BJ (cell line): ENCODE measurements at regions not wholly inside any gene's neighbourhood (a gene's known extent, or its start where the extent isn't known, plus 50 kb on each side); places are given as distances from the start of the nearest gene placed in this dataset.

ENCODE experiments used
- CTCF ChIA-PET: fragments of 350-600 bp; formaldehyde crosslinking; extraction: SDS; loops from one replicate; lab custom pipeline; 2021; ENCODE audit warnings: antibody characterized with exemption, inconsistent platforms; lab: Yijun Ruan, JAX
- POLR2A ChIA-PET: fragments of 300-600 bp; sonication (Branson Sonifier 250); formaldehyde crosslinking; extraction: SDS; loops from one replicate; lab custom pipeline; 2021; ENCODE audit warnings: antibody characterized with exemption; lab: Charles Lee
- DNase-seq: peaks from one replicate; pipeline ENCODE4 v3.0.0-alpha.2; 2011; ENCODE audit warnings: low read depth
- H3K27me3 ChIP-seq: 2 replicates; pipeline ENCODE4 v1.6.0; 2011; ENCODE audit warnings: low read length; ENCODE audit not compliant: control insufficient read depth, insufficient read depth
- H3K36me3 ChIP-seq: 2 replicates; pipeline ENCODE4 v1.5.1; 2011; ENCODE audit warnings: low read length; ENCODE audit not compliant: control insufficient read depth, insufficient read depth
- H3K4me3 ChIP-seq: 2 replicates; pipeline ENCODE4 v1.5.1; 2011; ENCODE audit warnings: low read depth, mild to moderate bottlenecking, control low read depth, low read length
- TF ChIP-seq, protein P1 (sequence below): IDR thresholded peaks from 2 replicates; pipeline ENCODE4 v1.5.1; 2011; ENCODE audit warnings: low read depth, mild to moderate bottlenecking, control low read depth, inconsistent platforms, low read length, moderate library complexity; ENCODE audit not compliant: insufficient read depth

DNA sequence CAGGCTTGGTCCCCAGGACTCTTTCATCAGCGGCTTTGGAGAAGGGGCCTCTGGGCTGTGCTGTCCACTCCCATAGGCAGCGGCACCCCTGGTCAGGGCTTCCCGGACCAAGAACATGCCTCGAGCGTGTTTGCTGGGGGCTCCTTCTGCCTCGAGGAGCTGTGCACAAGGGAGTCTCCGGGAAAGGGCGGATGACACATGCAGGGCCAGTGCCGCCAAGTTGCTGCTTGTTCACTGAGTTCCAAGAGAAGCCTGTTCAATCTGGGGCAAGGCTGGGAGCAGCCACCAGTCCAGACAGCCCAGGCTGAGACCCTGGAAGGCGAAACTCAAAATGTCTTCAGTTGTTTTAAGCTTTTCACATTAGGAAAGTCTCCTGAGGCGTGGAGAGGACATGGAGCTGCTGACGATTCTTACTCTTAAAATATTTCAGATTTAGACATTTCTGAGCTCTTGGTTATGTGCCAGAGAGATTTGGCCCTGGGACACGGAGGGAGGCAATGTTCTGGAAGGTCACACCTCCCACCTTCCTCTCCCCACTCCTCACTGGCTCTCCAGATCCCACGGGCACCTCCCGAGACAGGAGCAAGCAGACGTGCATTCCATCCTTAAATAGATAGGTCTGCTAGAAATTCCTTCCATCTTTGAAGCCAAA lies 84.5 kb upstream of the ZNF469 start:
- DNase-seq: no peak
- ChIA-PET POLR2A (no interaction called here), CTCF (interaction anchor here (0.8 to 0.9 kb wide), 2 partner anchors 9 to 84 kb away, joined by 3 to 7 read pairs; partner anchors contain the start of gene ZNF469)
- Histone ChIP-seq H3K4me3 (no peak overlapping the region), H3K27me3 (no peaks in the 10 kb centered on the region), H3K36me3 (no peaks in the 10 kb centered on the region)
- TF ChIP-seq, protein P1, sequence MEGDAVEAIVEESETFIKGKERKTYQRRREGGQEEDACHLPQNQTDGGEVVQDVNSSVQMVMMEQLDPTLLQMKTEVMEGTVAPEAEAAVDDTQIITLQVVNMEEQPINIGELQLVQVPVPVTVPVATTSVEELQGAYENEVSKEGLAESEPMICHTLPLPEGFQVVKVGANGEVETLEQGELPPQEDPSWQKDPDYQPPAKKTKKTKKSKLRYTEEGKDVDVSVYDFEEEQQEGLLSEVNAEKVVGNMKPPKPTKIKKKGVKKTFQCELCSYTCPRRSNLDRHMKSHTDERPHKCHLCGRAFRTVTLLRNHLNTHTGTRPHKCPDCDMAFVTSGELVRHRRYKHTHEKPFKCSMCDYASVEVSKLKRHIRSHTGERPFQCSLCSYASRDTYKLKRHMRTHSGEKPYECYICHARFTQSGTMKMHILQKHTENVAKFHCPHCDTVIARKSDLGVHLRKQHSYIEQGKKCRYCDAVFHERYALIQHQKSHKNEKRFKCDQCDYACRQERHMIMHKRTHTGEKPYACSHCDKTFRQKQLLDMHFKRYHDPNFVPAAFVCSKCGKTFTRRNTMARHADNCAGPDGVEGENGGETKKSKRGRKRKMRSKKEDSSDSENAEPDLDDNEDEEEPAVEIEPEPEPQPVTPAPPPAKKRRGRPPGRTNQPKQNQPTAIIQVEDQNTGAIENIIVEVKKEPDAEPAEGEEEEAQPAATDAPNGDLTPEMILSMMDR: no peak

DNA sequence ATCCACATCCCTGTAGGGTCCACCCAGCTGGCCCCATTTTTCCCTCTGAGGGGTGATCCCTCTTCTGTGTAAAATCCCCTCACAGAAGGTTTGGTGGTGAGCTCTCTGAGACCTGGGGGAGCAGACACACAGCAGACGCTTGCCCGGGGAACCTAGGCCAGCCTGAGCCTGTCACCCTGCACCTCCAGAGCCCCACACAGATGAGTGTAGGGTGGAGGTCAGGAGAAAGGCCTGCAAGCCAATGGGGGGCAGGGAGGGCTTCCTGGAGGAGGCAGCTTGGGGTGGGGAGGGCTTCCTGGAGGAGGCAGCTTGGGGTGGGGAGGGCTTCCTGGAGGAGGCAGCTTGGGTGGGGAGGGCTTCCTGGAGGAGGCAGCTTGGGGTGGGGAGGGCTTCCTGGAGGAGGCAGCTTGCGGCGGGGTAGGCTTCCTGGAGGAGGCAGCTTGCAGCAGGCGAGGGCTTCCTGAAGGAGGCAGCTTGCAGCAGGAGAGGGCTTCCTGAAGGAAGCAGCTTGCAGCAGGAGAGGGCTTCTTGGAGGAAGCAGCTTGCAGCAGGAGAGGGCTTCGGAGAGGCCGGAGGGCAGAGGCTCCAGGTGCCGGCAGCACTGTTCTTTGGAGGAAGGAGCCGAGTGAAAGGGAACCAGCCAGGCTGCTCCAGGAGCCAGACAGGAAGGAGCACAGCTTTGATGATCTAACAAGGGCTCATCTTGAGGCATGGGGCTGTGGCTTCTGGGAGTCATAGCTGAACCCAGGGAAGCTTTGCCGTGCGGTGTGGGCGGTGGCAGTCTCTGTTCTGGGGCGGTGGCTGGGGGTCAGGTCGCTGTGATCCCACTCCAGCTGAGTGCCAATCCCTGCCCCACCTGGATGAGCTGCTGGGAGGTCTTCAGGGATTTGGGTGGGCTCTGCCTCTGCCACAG lies 83.7 kb upstream of the ZNF469 start:
- H3K27me3 ChIP-seq: no peaks in the 10 kb centered on the region
- no peak overlapping the region for H3K4me3 ChIP-seq
- no peak for DNase-seq
- CTCF ChIA-PET: interaction anchor here (0.8 to 0.9 kb wide), 2 partner anchors 9 to 83 kb away, joined by 3 to 7 read pairs; partner anchors contain the start of gene ZNF469
- no peaks in the 10 kb centered on the region for H3K36me3 ChIP-seq
- TF ChIP-seq, protein P1: no peak
- POLR2A ChIA-PET: no interaction called here

DNA sequence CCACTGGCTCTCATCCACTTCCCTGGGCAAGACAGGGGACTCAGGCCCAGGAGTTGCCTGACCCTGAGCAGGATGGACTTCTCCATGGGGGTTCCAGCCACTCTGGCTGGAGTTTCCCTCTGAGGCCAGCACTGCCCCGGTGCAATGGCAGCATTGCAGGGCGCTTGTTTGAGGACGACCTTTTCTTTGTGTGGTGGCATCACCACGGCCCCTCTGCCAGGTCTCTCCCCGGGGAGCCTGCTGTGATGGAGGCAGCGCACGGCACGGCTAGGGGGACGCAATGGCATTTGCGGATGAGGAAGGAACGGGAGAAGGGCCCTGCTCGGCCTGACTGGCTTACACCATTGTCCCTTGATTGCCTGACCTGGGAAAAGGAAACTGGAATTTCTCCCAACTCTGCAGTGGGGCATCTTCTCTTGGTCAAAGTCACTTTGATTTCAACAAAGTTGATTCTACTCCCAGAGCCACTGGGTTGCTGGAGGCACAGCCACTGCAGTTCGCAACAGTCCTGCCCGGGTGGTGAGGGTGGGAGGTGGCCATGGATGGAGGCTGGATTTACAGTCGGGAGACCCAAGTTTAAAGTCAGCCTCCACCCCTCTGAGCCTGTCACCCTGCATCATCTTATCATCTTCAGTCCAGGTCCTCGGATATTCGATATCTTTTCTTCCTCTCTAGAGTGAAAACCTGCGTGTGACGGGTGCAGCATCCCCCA lies 82.9 kb upstream of the ZNF469 start:
- no peak for DNase-seq
- Histone ChIP-seq H3K4me3 (no peak overlapping the region), H3K36me3 (no peaks in the 10 kb centered on the region), H3K27me3 (no peaks in the 10 kb centered on the region)
- CTCF ChIA-PET: no interaction called here
- TF ChIP-seq, protein P1: no peak
- POLR2A ChIA-PET: no interaction called here

DNA sequence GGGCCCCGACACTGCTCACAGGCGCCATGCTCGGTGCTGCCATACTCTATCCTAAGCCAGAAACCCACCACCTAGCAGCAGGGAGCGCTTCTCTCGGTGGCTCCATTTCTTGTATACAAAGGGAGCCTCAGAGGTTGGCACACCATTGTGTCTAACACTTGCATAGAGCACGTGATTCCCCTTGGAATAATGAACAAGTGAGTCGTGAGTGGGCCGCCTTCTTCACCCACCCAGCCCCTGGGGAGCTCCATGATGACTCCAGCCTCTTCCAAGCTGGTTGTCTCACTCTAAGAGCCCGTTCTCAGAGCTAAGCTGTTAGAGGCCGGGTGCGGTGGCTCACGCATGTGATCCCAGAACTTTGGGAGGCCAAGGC lies 82.3 kb upstream of the ZNF469 start:
- Histone ChIP-seq H3K36me3 (no peaks in the 10 kb centered on the region), H3K27me3 (no peaks in the 10 kb centered on the region), H3K4me3 (no peak overlapping the region)
- DNase-seq: no peak
- TF ChIP-seq, protein P1: no peak
- ChIA-PET CTCF (no interaction called here), POLR2A (no interaction called here)

DNA sequence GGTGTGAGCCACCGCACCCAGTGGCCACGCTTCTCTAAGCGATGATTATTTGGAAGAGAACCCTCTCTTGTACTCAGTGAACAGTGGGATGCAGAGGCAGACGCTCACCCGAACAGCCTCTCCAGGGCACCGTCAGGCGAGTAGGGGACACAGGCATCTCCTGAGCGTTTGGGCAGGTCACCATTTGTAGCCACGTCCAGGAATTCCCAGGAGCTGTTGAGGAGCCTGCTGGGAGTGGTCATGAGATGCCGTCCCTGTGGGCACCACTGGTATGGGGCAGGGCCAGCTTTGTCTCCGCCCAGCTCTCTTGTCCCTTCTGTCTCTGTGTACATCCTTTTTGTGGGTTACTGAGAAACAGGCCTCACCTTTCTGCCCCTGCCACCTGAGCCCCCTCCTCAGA lies 81.3 kb upstream of the ZNF469 start:
- CTCF ChIA-PET: no interaction called here
- no peaks in the 10 kb centered on the region for H3K36me3 ChIP-seq
- POLR2A ChIA-PET: no interaction called here
- H3K4me3 ChIP-seq: no peak overlapping the region
- no peak for DNase-seq
- TF ChIP-seq, protein P1: no peak
- H3K27me3 ChIP-seq: no peaks in the 10 kb centered on the region
